Duodenal mucosa (tissue), 2 donors: ENCODE measurements at regions not wholly inside any gene's neighbourhood (a gene's known extent, or its start where the extent isn't known, plus 50 kb on each side); places are given as distances from the start of the nearest gene placed in this dataset.

ENCODE experiments used
- H3K27ac ChIP-seq: one replicate; pipeline ENCODE4 v1.7.0; 2013; ENCODE audit warnings: low read depth, low read length
- H3K27me3 ChIP-seq, 2 donors: one replicate each; pipeline ENCODE4 v1.7.0; 2013; ENCODE audit warnings: low read length in 2 of 2, control low read depth in 1 of 2; ENCODE audit not compliant: insufficient read depth in 2 of 2, control insufficient read depth in 1 of 2
- H3K36me3 ChIP-seq, 2 donors: one replicate each; pipeline ENCODE4 v1.7.0; 2013; ENCODE audit warnings: low read length in 2 of 2, control low read depth in 1 of 2; ENCODE audit not compliant: insufficient read depth in 2 of 2, control insufficient read depth in 1 of 2
- H3K4me1 ChIP-seq, 2 donors: one replicate each; pipeline ENCODE4 v1.7.0; 2013; ENCODE audit warnings: low read length in 2 of 2, control low read depth in 1 of 2; ENCODE audit not compliant: insufficient read depth in 2 of 2, control insufficient read depth in 1 of 2
- H3K4me3 ChIP-seq, 2 donors: one replicate each; pipeline ENCODE4 v1.7.0; 2013; ENCODE audit warnings: low read length in 2 of 2, low read depth in 1 of 2
- H3K9ac ChIP-seq, 2 donors: one replicate each; pipeline ENCODE4 v1.7.0; 2013; ENCODE audit warnings: low read length in 2 of 2, low read depth in 1 of 2
- H3K9me3 ChIP-seq, 2 donors: one replicate each; pipeline ENCODE4 v1.7.0; 2013; ENCODE audit warnings: low read length in 2 of 2, control low read depth in 1 of 2; ENCODE audit not compliant: control insufficient read depth in 1 of 2

- Histone ChIP-seq H3K27ac (no peak overlapping the region), H3K4me1 (no peaks in the 10 kb centered on the region), H3K27me3 (no peaks in the 10 kb centered on the region), H3K4me3 (no peak overlapping the region), H3K36me3 (no peaks in the 10 kb centered on the region), H3K9ac (no peak overlapping the region), H3K9me3 (no peaks in the 10 kb centered on the region)
These were observed 276.2 kb downstream of the WDR11 start for GRCh38 chr10:121127151-121127906.

DNA sequence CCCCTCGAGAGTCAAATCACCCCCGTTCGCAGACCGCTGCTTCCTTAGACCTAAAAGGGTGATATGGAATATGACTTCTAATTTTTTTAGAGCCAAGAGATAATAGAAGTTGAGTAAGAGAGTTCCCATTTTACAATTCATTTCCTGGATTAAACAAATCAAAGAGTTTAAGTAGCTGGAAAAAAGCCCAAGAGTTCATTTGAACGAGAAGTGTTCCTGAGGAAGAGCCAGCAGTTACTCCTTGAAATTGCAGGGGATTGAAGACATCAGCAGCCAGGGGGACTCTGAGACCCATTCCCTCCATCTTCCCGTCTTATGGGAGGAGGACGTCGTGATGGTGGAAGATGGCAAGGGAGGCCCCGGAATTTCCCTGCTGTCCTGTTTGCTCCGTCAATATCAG lies 277.0 kb downstream of the WDR11 start:
- H3K4me1 ChIP-seq = no peaks in the 10 kb centered on the region
- H3K4me3 ChIP-seq = no peak overlapping the region
- H3K9me3 ChIP-seq = no peaks in the 10 kb centered on the region
- no peaks in the 10 kb centered on the region for H3K27me3 ChIP-seq
- no peak overlapping the region for H3K27ac ChIP-seq
- H3K36me3 ChIP-seq = no peaks in the 10 kb centered on the region
- no peak overlapping the region for H3K9ac ChIP-seq

DNA sequence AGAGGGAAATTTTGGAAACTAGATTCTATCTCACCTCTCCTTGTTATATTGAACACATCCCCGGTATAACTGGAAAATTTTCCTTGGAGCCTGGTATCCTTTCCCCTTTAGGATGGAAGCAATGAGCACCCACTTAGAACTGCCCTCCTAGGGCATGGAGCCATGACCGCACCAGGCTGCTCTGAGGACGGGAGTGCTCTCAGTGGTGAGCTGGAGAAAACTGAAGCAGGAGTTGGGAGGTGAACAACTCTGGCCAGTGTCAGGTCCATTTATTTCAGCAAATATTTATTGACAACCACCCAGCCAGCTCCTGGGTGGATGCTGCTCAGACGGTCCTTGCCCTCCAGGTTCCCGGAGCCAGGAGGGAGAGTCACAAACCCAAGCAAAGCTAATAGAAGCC lies 278.1 kb downstream of the WDR11 start:
- H3K4me1 ChIP-seq = no peaks in the 10 kb centered on the region
- H3K27me3 ChIP-seq = no peaks in the 10 kb centered on the region
- H3K9me3 ChIP-seq = no peaks in the 10 kb centered on the region
- H3K4me3 ChIP-seq = no peak overlapping the region
- no peak overlapping the region for H3K27ac ChIP-seq
- no peak overlapping the region for H3K9ac ChIP-seq
- no peaks in the 10 kb centered on the region for H3K36me3 ChIP-seq

- Histone ChIP-seq H3K36me3 (no peaks in the 10 kb centered on the region), H3K9me3 (no peaks in the 10 kb centered on the region), H3K9ac (no peak overlapping the region), H3K4me3 (no peak overlapping the region), H3K27ac (no peak overlapping the region), H3K27me3 (no peaks in the 10 kb centered on the region), H3K4me1 (no peaks in the 10 kb centered on the region)
These were observed 279.2 kb downstream of the WDR11 start for GRCh38 chr10:121130382-121130781.

DNA sequence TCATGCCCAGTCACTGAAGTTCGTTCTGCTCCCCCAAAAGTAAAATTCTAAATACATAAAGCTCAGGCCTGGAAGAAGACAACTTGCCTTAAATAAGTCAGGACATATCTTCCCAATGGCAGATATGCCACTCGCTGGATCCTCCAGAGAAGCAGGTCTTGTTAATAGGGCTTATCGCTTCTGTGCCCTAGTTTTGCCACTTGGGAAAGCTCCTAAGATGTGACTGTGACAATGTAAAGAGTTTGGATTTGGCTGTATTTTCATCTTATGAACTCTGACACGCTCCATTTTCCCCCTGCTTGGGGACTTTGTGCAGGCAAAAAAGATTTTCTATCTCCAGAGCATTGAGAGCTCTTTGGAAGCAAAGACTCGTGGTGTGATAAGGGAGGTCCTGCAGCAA lies 279.9 kb downstream of the WDR11 start:
- no peaks in the 10 kb centered on the region for H3K36me3 ChIP-seq
- no peaks in the 10 kb centered on the region for H3K27me3 ChIP-seq
- no peak overlapping the region for H3K9ac ChIP-seq
- no peak overlapping the region for H3K27ac ChIP-seq
- no peaks in the 10 kb centered on the region for H3K9me3 ChIP-seq
- no peaks in the 10 kb centered on the region for H3K4me1 ChIP-seq
- no peak overlapping the region for H3K4me3 ChIP-seq

GRCh38 chr10:121131426-121132265 lies 280.5 kb downstream of the WDR11 start:
- Histone ChIP-seq H3K27me3 (no peaks in the 10 kb centered on the region), H3K9ac (no peak overlapping the region), H3K4me1 (no peaks in the 10 kb centered on the region), H3K4me3 (no peak overlapping the region), H3K9me3 (no peaks in the 10 kb centered on the region), H3K36me3 (no peaks in the 10 kb centered on the region), H3K27ac (no peak overlapping the region)

- no peak overlapping the region for H3K4me3 ChIP-seq
- H3K27me3 ChIP-seq = no peaks in the 10 kb centered on the region
- no peak overlapping the region for H3K27ac ChIP-seq
- no peaks in the 10 kb centered on the region for H3K36me3 ChIP-seq
- no peaks in the 10 kb centered on the region for H3K9me3 ChIP-seq
- H3K9ac ChIP-seq = no peak overlapping the region
- no peaks in the 10 kb centered on the region for H3K4me1 ChIP-seq
These were observed 281.1 kb downstream of the WDR11 start for GRCh38 chr10:121132273-121132672.

DNA sequence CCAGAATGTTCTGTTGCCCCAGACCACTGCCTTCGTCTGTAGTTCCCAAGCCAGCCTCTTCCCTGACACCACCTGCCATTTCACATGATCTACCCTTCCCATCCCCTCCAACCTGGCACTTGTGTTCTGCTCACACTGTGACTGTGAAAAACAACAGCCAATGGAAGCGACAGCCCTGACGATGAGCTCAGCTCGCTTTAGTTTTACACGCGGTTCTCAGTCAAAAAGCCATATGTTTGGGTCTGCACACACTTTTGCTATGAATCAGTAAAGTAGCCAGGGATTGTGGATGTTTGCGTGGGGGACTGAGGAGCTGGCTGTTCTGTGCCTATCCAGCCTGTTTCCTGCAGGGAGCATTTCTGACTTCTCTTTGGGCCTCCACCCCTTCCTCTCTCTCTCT lies 282.7 kb downstream of the WDR11 start:
- Histone ChIP-seq H3K4me3 (no peak overlapping the region), H3K27ac (no peak overlapping the region), H3K4me1 (no peaks in the 10 kb centered on the region)

GRCh38 chr10:121134711-121135110 lies 283.5 kb downstream of the WDR11 start:
- H3K27me3 ChIP-seq = no peaks in the 10 kb centered on the region
- H3K36me3 ChIP-seq = no peaks in the 10 kb centered on the region
- H3K4me3 ChIP-seq = no peak overlapping the region
- H3K9me3 ChIP-seq = no peaks in the 10 kb centered on the region
- H3K9ac ChIP-seq = no peak overlapping the region
- H3K4me1 ChIP-seq = no peaks in the 10 kb centered on the region
- no peak overlapping the region for H3K27ac ChIP-seq

More for the DNA sequence above, 282.7 kb downstream of the WDR11 start:
- no peaks in the 10 kb centered on the region for H3K27me3 ChIP-seq
- no peaks in the 10 kb centered on the region for H3K9me3 ChIP-seq
- H3K9ac ChIP-seq = no peak overlapping the region
- no peaks in the 10 kb centered on the region for H3K36me3 ChIP-seq

DNA sequence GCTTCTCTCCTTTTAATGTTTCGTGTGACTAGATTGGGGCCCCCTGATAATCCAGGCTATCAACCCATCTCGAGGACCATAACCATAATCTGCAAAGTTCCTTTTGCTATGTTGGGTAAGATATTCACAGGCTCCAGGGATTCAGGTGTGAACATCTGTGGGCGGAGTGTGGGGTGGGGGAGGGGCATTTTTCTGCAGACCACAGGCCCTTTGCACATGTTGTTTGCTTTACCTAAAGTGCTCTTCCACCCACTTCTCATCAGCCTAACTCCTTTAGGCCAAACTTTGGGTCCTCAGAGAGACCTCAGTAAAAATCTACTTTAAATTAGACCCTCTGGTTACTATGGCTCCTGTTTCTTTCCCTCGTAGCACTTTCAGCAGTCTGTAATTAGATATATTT lies 284.4 kb downstream of the WDR11 start:
- Histone ChIP-seq H3K36me3 (no peaks in the 10 kb centered on the region), H3K9me3 (no peaks in the 10 kb centered on the region), H3K27me3 (no peaks in the 10 kb centered on the region), H3K27ac (no peak overlapping the region), H3K4me3 (no peak overlapping the region), H3K4me1 (no peaks in the 10 kb centered on the region), H3K9ac (no peak overlapping the region)
